NCI-H748 treated with DMSO at 0.1 percent for 48 hours (cell line): ENCODE measurements at regions not wholly inside any gene's neighbourhood (a gene's known extent, or its start where the extent isn't known, plus 50 kb on each side); places are given as distances from the start of the nearest gene placed in this dataset.

Experiments
- DNase-seq: peaks from one replicate; lab custom pipeline; 2025; lab: John Stamatoyannopoulos, UW

GRCh38 chr13:53144826-53145225, 116.2 kb downstream of the OLFM4 start:
- DNase-seq: no peak

DNA sequence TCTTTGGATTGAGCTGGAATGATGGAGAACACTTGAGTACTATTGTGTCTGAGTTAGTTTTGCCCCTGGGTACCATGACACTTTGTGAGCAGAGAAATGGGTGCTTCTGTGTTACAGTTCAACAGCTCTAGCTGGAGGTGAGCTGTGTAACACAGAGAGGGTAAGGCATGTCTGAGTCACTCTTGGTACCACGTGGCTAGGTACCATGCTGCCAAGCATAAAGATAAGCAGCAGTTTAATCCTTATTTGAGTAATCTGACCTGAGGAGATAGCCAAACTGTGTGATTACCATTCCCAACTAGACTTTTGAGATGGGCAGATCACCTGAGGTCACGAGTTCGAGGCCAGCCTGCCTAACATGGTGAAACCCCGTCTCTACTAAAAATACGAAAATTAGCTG, 122.0 kb downstream of the OLFM4 start:
- DNase-seq: no peak

DNA sequence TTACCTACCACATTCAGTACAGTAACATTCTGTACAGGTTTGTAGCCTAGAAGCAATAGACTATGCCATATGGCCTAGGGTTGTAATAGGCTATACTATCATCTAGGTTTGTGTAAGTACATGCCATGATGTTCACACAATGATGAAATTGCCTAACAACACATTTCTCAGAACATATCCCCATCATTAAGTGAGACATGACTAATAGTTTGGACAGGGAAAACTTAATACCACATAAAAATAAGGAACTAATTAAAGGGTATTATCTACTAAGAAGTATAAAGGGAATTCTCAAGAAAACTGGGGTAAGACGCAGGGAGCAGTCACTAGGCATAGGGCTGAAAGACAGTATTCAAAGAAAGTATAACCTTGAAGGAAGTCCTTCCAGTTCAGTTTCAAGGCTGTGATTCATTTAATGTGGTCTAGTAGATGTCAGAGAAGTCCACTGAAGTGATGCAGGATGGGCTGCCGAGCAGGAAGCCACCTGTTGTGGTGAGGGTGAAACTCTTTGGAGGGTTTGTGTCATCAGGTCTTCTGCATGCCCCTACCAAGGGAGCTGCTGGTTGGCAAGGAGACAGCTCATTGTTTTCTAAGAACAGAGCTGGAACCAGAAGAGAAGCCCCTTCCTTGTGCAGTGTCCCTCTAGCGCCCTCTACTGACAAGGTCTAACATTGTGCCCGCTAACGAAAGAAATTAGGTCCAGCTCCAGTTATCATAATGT, 122.9 kb downstream of the OLFM4 start:
- DNase-seq: peak; percentile 70

DNA sequence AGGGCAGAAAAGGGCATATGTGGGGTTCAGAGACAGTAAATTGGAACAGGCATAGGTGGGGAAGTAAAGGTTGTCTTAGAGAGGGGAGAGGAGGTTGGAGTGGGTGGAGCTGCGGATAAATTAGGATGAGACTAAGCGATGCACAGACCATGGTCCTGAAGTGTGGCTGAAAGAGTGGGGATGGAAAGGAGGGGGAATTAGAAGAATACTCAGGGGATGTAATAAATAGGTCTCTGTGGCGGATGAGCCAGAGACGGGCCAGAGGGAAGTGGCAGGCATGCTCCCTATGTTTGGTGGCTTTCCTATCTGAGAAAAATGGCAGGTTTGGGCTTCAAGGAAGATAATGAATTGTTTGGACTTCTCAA, 123.4 kb downstream of the OLFM4 start:
- DNase-seq: no peak

DNA sequence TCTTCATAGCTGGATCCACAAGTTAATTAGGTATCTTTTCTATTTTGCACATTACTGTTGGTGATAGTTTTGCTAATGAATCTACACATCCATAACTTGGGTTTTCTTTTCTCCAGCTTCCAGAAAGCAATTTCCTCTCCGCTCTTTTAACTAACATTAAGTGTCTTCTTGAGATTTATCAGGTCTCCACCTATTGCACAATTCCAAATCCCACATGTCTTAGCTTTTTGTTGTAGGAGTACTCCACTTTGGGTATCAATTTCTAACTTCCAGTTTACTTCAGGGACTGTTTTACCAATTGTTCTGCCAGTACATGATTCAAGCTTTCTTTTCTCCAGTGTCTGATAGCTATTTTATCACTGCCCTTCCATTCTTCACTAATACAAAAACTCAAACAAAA, 129.6 kb downstream of the OLFM4 start:
- DNase-seq: no peak

GRCh38 chr13:53159431-53159830, 130.8 kb downstream of the OLFM4 start:
- no peak for DNase-seq

GRCh38 chr13:53160211-53160610, 131.6 kb downstream of the OLFM4 start:
- DNase-seq: no peak

DNA sequence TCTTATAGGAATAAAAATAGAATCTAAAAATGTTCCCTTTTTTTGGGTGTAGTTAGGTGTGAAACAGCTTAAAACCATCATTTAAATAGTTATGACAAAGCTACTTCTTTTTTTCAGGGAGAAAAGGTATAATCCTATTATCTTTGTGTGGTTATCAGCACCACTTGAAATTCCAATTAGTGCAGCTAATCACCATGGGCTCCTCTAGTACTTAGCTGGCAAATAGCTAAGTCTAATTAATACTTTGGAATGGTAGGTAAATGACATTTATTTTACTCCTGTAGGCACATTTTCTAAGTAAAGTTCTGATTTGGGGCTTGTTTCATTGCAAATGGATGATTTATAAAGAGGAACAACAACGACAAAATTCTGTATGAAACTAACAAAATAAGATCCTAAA, 132.6 kb downstream of the OLFM4 start:
- no peak for DNase-seq

DNA sequence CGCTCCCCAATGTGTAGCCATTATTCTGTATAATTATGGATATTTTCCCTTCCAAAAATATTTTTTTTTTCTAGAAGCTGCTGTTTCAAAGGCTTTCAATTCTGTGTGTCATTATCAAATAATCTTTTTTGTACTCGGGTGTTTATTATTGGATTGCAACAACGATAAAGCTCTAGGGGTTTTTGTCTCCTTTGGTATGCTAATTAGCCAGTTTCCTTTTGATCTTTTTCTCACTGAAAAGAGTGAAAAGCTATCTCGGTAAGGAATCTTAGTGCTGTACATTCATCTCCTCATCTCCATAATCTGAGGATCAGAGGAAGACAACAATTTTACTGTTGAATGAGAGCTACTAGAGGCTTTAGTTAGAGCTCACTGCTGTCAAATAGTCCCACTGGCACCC, 136.6 kb downstream of the OLFM4 start:
- DNase-seq: no peak

GRCh38 chr13:53167561-53167960, 138.9 kb downstream of the OLFM4 start:
- DNase-seq: peak; percentile 13

DNA sequence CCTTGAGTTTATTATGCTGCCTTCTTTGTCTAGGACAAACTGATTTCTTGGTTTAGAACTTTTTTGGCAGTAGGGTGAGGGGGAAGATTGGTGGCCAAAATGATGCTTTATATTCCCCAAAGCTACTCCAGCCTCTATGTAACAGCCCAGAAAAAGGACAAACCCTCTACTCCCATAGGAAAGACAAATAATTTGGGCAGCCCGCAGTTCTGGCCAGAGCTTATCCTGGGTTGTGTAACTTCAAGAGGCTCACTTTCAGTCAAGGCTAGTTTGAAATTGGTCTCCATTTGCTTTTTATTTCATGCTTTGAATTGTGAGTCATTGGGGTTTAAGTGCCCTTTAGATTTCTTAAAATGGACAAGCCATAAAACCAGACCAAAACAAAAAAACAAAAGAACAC, 142.3 kb downstream of the OLFM4 start:
- no peak for DNase-seq

GRCh38 chr13:53174545-53174944, 145.9 kb downstream of the OLFM4 start:
- DNase-seq: no peak

- DNase-seq: no peak
Observed at GRCh38 chr13:53180684-53181083, 152.1 kb downstream of the OLFM4 start.

DNA sequence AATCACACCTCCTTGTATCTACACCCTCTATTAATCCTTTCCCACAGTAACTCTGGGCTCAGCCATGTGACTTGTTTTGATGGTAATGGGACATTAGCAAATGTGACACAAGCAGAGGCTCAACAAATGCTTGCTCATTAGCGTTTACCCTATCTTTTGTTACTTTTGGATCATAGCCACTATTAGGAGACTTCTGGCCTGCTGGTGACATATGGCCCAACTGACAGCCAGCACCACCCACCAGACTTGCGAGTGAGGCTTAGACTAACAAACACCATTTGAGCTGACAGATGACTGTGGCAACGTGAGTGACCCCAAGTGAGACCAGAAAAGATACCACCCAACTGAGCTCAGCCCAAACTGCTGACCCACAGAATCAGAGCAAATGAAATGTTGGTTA, 154.1 kb downstream of the OLFM4 start:
- no peak for DNase-seq

DNA sequence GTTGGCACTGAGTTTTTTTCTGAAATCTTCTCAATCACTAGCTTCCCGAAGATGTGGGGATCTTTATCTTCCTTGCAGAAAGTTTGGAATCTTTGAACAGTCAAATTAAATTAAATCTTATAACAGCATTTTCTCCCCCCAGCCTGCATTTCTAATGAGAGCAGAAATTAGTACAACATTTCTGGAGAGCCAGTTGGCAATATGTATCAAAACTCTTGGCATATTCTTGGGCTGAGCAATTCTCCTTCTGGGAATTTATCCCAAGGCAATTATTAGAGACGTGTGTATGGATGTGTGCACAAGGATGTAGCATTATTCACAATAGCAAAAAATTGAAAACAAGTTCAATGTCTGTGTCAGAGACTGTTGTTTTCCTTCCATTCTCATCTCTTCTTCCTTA, 159.5 kb downstream of the OLFM4 start:
- DNase-seq: no peak

DNA sequence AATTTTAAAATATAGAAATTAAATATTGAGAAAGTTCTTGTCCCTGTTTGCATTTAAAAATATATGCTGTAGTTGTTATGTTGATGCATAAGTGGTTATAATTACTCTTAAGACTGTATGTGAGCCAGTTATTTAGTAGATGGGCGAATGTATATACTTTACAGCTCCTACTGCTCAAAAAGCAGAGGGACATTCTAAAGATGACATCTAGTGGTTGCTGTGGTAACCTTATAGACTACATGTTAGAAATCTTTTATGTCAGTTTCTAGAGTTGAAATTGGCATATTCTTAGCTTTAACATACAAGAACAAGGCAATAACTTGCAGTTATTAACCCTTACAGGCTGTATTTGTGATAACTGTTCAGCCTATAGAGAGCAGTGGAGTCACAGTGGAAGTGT, 160.5 kb downstream of the OLFM4 start:
- no peak for DNase-seq

DNA sequence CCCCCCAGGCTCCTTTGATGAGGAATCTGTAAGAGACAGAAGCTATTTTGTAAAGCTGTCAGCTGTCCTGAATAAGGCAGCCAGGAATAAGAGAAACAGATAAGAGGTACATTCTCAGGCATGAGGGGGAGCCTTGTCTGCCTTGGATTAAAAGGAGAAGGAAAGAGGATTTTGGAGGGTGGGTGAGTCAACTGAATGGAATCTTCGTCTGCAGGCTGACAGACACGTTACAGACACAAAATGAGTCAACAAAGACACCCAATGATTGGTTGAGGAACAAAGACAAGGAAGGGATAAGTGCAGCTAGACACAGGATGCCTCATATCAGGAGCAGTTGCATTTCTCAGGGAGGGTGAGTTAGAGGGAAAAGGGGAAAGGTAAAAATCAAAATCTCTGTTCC, 162.5 kb downstream of the OLFM4 start:
- DNase-seq: no peak

- DNase-seq: no peak
Observed at GRCh38 chr13:53197424-53197823, 168.8 kb downstream of the OLFM4 start.

DNA sequence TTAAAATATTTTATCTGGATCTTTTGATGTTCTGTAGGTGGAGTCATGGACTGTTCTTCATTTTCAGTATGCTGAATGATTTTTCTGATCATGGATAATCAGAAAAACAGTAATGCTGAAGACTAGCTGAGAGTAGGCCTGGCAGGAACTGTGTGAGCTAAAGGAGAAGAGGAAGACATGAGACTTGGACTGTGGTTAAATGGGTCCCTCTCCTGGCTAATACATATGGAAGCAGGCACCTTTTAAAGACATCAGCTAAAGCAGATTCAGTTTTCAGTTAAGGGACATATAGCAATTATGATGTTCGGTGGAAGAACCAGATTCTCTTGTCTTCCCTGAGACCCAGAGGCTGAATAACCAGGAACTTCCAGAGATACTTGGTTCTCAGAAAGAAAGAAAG, 169.4 kb downstream of the OLFM4 start:
- peak; percentile 45 for DNase-seq

- peak; percentile 69 for DNase-seq
Observed at GRCh38 chr13:53198736-53199135, 170.1 kb downstream of the OLFM4 start.

GRCh38 chr13:53200075-53200474, 171.5 kb downstream of the OLFM4 start:
- DNase-seq: no peak

DNA sequence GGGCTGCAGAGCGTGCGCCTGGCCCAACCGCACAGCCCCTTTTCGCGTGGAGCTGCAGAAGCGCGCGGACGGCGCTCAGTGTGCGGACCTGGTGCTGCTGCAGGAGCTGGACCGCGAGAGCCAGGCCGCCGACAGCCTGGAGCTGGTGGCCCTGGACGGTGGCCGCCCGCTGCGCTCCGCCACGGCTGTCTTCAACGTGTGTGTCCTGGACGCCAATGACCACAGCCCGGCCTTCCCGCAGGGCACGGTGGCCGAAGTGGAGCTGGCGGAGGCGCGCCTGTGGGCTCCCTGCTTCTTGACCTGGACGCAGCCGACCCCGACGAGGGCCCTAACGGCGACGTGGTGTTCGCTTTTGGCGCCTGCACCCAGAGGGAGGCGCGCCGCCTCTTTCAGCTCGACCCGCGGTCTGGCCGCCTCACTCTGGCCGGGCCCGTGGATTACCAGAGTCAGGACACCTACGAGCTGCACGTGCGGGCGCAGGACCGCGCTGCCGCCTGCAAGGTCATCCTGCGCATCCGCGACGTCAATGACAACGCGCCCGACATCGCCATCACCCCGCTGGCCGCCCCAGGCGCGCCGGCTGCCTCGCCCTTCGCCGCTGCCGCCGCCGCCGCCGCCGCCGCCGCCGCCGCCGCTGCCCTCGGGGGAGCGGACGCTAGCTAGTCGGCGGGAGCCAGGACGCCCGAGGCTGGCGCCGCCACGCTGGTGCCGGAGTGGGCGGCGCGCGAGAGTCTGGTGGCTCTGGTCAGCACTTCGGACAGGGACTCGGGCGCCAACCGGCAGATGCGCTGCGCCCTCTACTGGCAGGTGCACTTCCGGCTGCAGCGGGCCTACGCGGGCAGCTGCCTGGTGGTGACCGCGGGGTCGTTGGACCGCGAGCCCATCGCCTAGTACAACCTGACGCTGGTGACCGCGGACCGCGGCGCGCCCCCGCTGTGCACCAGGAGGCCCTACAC, 172.2 kb downstream of the OLFM4 start:
- peak; percentile 16 for DNase-seq

DNA sequence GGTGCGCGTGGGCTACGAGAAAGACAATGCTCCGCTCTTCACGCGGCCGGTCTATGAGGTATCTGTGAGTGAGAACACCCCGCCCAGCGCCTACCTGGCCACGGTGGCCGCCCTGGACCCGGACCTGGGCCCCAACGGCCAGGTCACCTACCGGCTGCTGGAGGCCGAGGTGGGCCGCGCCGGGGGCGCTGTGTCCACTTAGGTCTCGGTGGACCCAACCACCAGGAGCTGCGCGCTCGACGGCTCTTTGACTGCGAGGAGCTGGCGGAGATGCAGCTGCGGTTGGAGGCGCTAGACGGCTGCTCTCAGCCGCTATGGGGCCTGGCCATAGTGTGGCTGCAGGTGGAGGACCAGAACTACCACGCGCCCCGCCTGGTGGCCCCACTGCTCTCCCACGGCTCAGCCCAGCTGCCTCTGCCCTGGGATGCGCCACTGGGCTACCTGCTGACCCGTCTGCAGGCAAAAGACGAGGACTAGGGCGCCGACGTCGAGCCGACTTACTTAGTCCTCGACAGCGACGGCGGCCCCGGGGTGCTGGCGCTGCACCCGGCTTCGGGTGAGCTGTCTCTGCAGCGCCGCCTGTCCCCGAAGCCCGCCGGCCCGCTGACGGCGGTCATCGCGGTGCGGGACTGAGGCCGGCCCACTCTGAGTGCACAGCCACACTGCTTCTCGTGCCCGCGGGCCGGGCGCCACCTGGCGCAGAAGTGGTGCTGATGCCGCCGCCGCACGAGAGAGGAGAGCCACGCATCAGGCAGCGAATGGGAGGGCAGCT, 173.0 kb downstream of the OLFM4 start:
- no peak for DNase-seq
